H1 (cell line): ENCODE measurements at regions not wholly inside any gene's neighbourhood (a gene's known extent, or its start where the extent isn't known, plus 50 kb on each side); places are given as distances from the start of the nearest gene placed in this dataset.

ENCODE experiments used
- CTCF ChIA-PET: fragments of 300-600 bp; sonication (Branson Sonifier 250); formaldehyde crosslinking; loops from one replicate; lab custom pipeline; 2021; ENCODE audit not compliant: partially characterized antibody; lab: Charles Lee
- POLR2A ChIA-PET: fragments of 300-600 bp; sonication (Branson Sonifier 250); formaldehyde crosslinking; loops from one replicate; lab custom pipeline; 2021; ENCODE audit warnings: inconsistent platforms; ENCODE audit not compliant: partially characterized antibody; lab: Charles Lee
- DNase-seq, 2 experiments: peaks; one replicate each; pipeline versions ENCODE4 v3.0.0 to v3.0.0-alpha.2; 2010 to 2022; ENCODE audit warnings: low spot score in 2 of 2, low read depth in 1 of 2, mixed read lengths in 1 of 2
- FAIRE-seq: peaks from 2 replicates; lab custom pipeline; 2011; peaks lifted over from hg19 to GRCh38; lab: Jason Lieb, UNC
- H2AFZ ChIP-seq: 2 replicates; pipeline ENCODE4 v1.8.1; 2012; ENCODE audit warnings: low read length, inconsistent platforms
- H2AK5ac ChIP-seq: 2 replicates; pipeline ENCODE4 v1.6.1; 2013; ENCODE audit warnings: low read depth, low read length
- H2BK120ac ChIP-seq: replicated peaks from 2 replicates; pipeline ENCODE3; 2013; ENCODE audit warnings: low read depth, low read length, inconsistent platforms
- H2BK12ac ChIP-seq: 2 replicates; pipeline ENCODE4 v1.6.1; 2013; ENCODE audit warnings: low read depth, low read length
- H2BK15ac ChIP-seq: 2 replicates; pipeline ENCODE4 v1.6.1; 2013; ENCODE audit warnings: low read length
- H2BK20ac ChIP-seq: 2 replicates; pipeline ENCODE4 v1.6.1; 2013; ENCODE audit warnings: low read length
- H2BK5ac ChIP-seq: 2 replicates; pipeline ENCODE4 v1.6.1; 2013; ENCODE audit warnings: low read depth, low read length
- H3K14ac ChIP-seq: 2 replicates; pipeline ENCODE4 v1.6.1; 2013; ENCODE audit warnings: inconsistent platforms; ENCODE audit not compliant: insufficient read length
- H3K18ac ChIP-seq: 2 replicates; pipeline ENCODE4 v1.6.1; 2013; ENCODE audit warnings: low read length; ENCODE audit errors: extremely low read depth
- H3K23ac ChIP-seq: 2 replicates; pipeline ENCODE4 v1.6.1; 2013; ENCODE audit warnings: inconsistent platforms; ENCODE audit not compliant: insufficient read length
- H3K23me2 ChIP-seq: 2 replicates; pipeline ENCODE4 v1.6.1; 2013; ENCODE audit warnings: low read depth, low read length
- H3K27ac ChIP-seq: 2 replicates; pipeline ENCODE4 v1.6.1; 2011; ENCODE audit warnings: low read depth, low read length, inconsistent platforms
- H3K27me3 ChIP-seq, 4 experiments: replicated peaks in 1 of 4; 1 replicate in 1 of 4; 2 replicates in 3 of 4; pipeline versions ENCODE4 v1.6.1 to v1.8.1; 2011 to 2013; ENCODE audit warnings: low read length in 3 of 4, mild to moderate bottlenecking in 3 of 4, inconsistent platforms in 2 of 4, mixed read lengths in 2 of 4, moderate library complexity in 1 of 4; ENCODE audit not compliant: control insufficient read depth in 3 of 4, insufficient read depth in 3 of 4; ENCODE audit errors: extremely low read depth in 1 of 4
- H3K36me3 ChIP-seq, 4 experiments: 2 replicates each; pipeline versions ENCODE4 v1.6.1 to v1.8.1; 2011 to 2013; ENCODE audit warnings: mild to moderate bottlenecking in 4 of 4, low read length in 3 of 4, moderate library complexity in 2 of 4, control low read depth in 1 of 4, inconsistent platforms in 1 of 4; ENCODE audit not compliant: insufficient read depth in 4 of 4, control insufficient read depth in 2 of 4
- H3K4ac ChIP-seq: replicated peaks from 2 replicates; pipeline ENCODE3; 2013; ENCODE audit warnings: low read length, low read depth, mixed read lengths, inconsistent platforms; ENCODE audit not compliant: insufficient read length
- H3K4me1 ChIP-seq, 4 experiments: replicated peaks in 1 of 4; 1 replicate in 1 of 4; 2 replicates in 3 of 4; pipeline versions ENCODE4 v1.6.1 to v1.8.1; 2011 to 2013; ENCODE audit warnings: low read length in 3 of 4, inconsistent platforms in 2 of 4, mixed read lengths in 1 of 4; ENCODE audit not compliant: insufficient read depth in 4 of 4, control insufficient read depth in 3 of 4
- H3K4me2 ChIP-seq, 2 experiments: 2 replicates each; pipeline versions ENCODE4 v1.6.1 to v1.8.1; 2011 to 2013; ENCODE audit warnings: low read depth in 2 of 2, low read length in 2 of 2, control low read depth in 1 of 2, inconsistent platforms in 1 of 2, mild to moderate bottlenecking in 1 of 2; ENCODE audit not compliant: insufficient read depth in 1 of 2
- H3K4me3 ChIP-seq, 4 experiments: fragments of 200-600, 300-600 bp in 1 of 4; sonication (generic), shearing (Covaris generic), sonication (Bioruptor Twin) in 1 of 4; 2 replicates each; pipeline versions ENCODE4 v1.5.1 to v1.8.1; 2011 to 2016; ENCODE audit warnings: low read length in 4 of 4, low read depth in 3 of 4, control low read depth in 2 of 4, inconsistent platforms in 2 of 4, mild to moderate bottlenecking in 2 of 4, mixed read lengths in 1 of 4, moderate library complexity in 1 of 4; ENCODE audit not compliant: insufficient read depth in 2 of 4; ENCODE audit errors: extremely low read depth in 1 of 4
- H3K56ac ChIP-seq: replicated peaks from 2 replicates; pipeline ENCODE3; 2013; ENCODE audit warnings: low read depth, mild to moderate bottlenecking, mixed read lengths, low read length, inconsistent platforms; ENCODE audit not compliant: insufficient read length
- H3K79me1 ChIP-seq: 2 replicates; pipeline ENCODE4 v1.6.1; 2013; ENCODE audit warnings: low read depth, low read length, control low read depth
- H3K79me2 ChIP-seq, 2 experiments: 2 replicates each; pipeline versions ENCODE4 v1.6.1 to v1.8.1; 2012 to 2013; ENCODE audit warnings: low read length in 2 of 2, mild to moderate bottlenecking in 2 of 2, inconsistent platforms in 1 of 2; ENCODE audit not compliant: insufficient read depth in 2 of 2, control insufficient read depth in 1 of 2
- H3K9ac ChIP-seq, 4 experiments: replicated peaks in 1 of 4; 1 replicate in 1 of 4; 2 replicates in 3 of 4; pipeline versions ENCODE4 v1.6.1 to v1.8.1; 2011 to 2013; ENCODE audit warnings: low read depth in 3 of 4, low read length in 3 of 4, control low read depth in 2 of 4, mild to moderate bottlenecking in 2 of 4, moderate library complexity in 2 of 4, inconsistent platforms in 1 of 4; ENCODE audit errors: extremely low read depth in 1 of 4
- H3K9me3 ChIP-seq, 2 experiments: 2 replicates each; pipeline versions ENCODE4 v1.6.1 to v1.8.1; 2012 to 2013; ENCODE audit warnings: mild to moderate bottlenecking in 2 of 2, moderate library complexity in 2 of 2, control low read depth in 1 of 2, inconsistent platforms in 1 of 2, low read depth in 1 of 2, low read length in 1 of 2, mixed read lengths in 1 of 2; ENCODE audit not compliant: insufficient read depth in 2 of 2
- H4K20me1 ChIP-seq, 2 experiments: replicated peaks in 1 of 2; 2 replicates each; pipeline versions ENCODE3 to v1.8.1; 2011 to 2013; ENCODE audit warnings: inconsistent platforms in 2 of 2, low read length in 2 of 2, mild to moderate bottlenecking in 1 of 2; ENCODE audit not compliant: insufficient read depth in 2 of 2, control insufficient read depth in 1 of 2
- H4K5ac ChIP-seq: 2 replicates; pipeline ENCODE4 v1.6.1; 2013; ENCODE audit warnings: low read length, low read depth, mixed read lengths, inconsistent platforms; ENCODE audit not compliant: insufficient read length
- H4K8ac ChIP-seq: 2 replicates; pipeline ENCODE4 v1.8.0; 2013; ENCODE audit warnings: mild to moderate bottlenecking, moderate library complexity, low read length, inconsistent platforms; ENCODE audit not compliant: insufficient read depth; ENCODE audit errors: extremely low read depth
- H4K91ac ChIP-seq: replicated peaks from 2 replicates; pipeline ENCODE3; 2013; ENCODE audit warnings: low read length, mixed read lengths, inconsistent platforms; ENCODE audit not compliant: insufficient read length
- ASH2L ChIP-seq: fragments of 200-600, 300-600 bp; sonication (generic); IDR thresholded peaks from one replicate; pipeline ENCODE4 v1.7.1; 2017; ENCODE audit warnings: low read length
- CHD1 ChIP-seq: IDR thresholded peaks from 2 replicates; pipeline ENCODE4 v1.6.1; 2012; ENCODE audit warnings: low read depth, low read length, improper control_type of control experiment
- E2F6 ChIP-seq: IDR thresholded peaks from 2 replicates; pipeline ENCODE4 v1.6.1; 2012; ENCODE audit warnings: inconsistent platforms
- GTF2F1 ChIP-seq: IDR thresholded peaks from 2 replicates; pipeline ENCODE4 v1.6.1; 2012; ENCODE audit warnings: low read depth, low read length, improper control_type of control experiment, borderline replicate concordance
- KDM5A ChIP-seq: fragments of 200-600 bp; IDR thresholded peaks from 2 replicates; pipeline ENCODE4 v1.7.1; 2012; ENCODE audit warnings: mild to moderate bottlenecking, low read length, inconsistent platforms, mixed read lengths
- NRF1 ChIP-seq: IDR thresholded peaks from 2 replicates; pipeline ENCODE4 v1.6.1; 2011; ENCODE audit warnings: mild to moderate bottlenecking, low read depth, low read length, improper control_type of control experiment
- RNF2 ChIP-seq: fragments of 200-900, 300-1000 bp; sonication (generic); IDR thresholded peaks from 2 replicates; pipeline ENCODE4 v1.7.1; 2016; ENCODE audit warnings: borderline replicate concordance, low read depth, mild to moderate bottlenecking, antibody characterized with exemption, low read length; ENCODE audit not compliant: poor library complexity, severe bottlenecking; ENCODE audit errors: missing control alignments
- SIN3A ChIP-seq, 2 experiments: IDR thresholded peaks in 1 of 2; conservative IDR thresholded peaks in 1 of 2; 2 replicates each; pipeline ENCODE4 v1.6.1; 2011 to 2012; ENCODE audit warnings: low read length in 2 of 2, improper control_type of control experiment in 1 of 2, low read depth in 1 of 2, mild to moderate bottlenecking in 1 of 2
- TCF12 ChIP-seq: IDR thresholded peaks from 2 replicates; pipeline ENCODE4 v1.6.1; 2011; ENCODE audit warnings: low read depth, mild to moderate bottlenecking, low read length
- TEAD4 ChIP-seq: IDR thresholded peaks from 2 replicates; pipeline ENCODE4 v1.6.1; 2012; ENCODE audit warnings: low read depth, low read length, inconsistent platforms, mixed read lengths
- YY1 ChIP-seq: IDR thresholded peaks from 2 replicates; pipeline ENCODE4 v1.6.1; 2011; ENCODE audit warnings: low read depth, mild to moderate bottlenecking, low read length
- WGBS, 2 experiments: shearing (Covaris generic) in 1 of 2; methylation state at CpG; one replicate each; pipeline versions ENCODE4 v1.1.6 to v1.1.7; 2013 to 2015; ENCODE audit warnings: low lambda C conversion rate in 2 of 2, mixed read lengths in 2 of 2, inconsistent platforms in 1 of 2, low coverage in 1 of 2, missing lambda C conversion rate in 1 of 2; ENCODE audit not compliant: insufficient replicate concordance in 2 of 2, insufficient coverage in 1 of 2, insufficient read length in 1 of 2; ENCODE audit errors: extremely low coverage in 1 of 2, missing lambda C conversion rate in 1 of 2; 5-methylcytosine and 5-hydroxymethylcytosine counted together

GRCh38 chr11:23353611-23354010, 493.3 kb upstream of the CCDC179 start:
- Histone ChIP-seq H3K36me3 (no peaks in the 10 kb centered on the region), H3K4me3 (no peak overlapping the region), H4K5ac (no peak overlapping the region), H3K4me1 (no peaks in the 10 kb centered on the region), H4K91ac (no peak overlapping the region), H3K9me3 (no peaks in the 10 kb centered on the region), H3K23me2 (no peaks in the 10 kb centered on the region), H2BK12ac (no peak overlapping the region), H3K18ac (no peak overlapping the region), H2BK5ac (no peak overlapping the region), H2BK15ac (no peak overlapping the region), H3K27me3 (no peaks in the 10 kb centered on the region), H3K79me1 (no peaks in the 10 kb centered on the region), H3K79me2 (no peaks in the 10 kb centered on the region), H3K4ac (no peak overlapping the region), H3K4me2 (no peak overlapping the region), H3K27ac (no peak overlapping the region), H2AK5ac (no peak overlapping the region), H2BK120ac (no peak overlapping the region), H4K20me1 (no peaks in the 10 kb centered on the region), H3K23ac (no peak overlapping the region), H2BK20ac (no peak overlapping the region), H3K56ac (no peak overlapping the region), H3K14ac (no peak overlapping the region), H4K8ac (no peak overlapping the region), H3K9ac (no peak overlapping the region), H2AFZ (no peak overlapping the region)
- DNase-seq, result no peak
- TF ChIP-seq SIN3A (conservative IDR thresholded peaks at IDR 0.05 in 1 of 2, IDR thresholded peaks at IDR 0.05 in 1 of 2; ENCODE audit: low read depth in 1 of 2, low read length in 2 of 2), result no peak
- TF ChIP-seq GTF2F1, result no peak
- TF ChIP-seq ASH2L, result no peak
- TF ChIP-seq KDM5A, result no peak
- no peak for TF ChIP-seq TEAD4
- no peak for TF ChIP-seq CHD1
- no peak for TF ChIP-seq E2F6
- no peak for TF ChIP-seq NRF1
- TF ChIP-seq RNF2, result no peak
- no peak for TF ChIP-seq YY1
- no peak for TF ChIP-seq TCF12
- no peak for FAIRE-seq
- WGBS, 2 experiments, result 91% methylated on average over 2 of the region's 2 CpGs; no CpG with 5 or more reads in 1 of the 2 experiments
- ChIA-PET POLR2A (no interaction called here), CTCF (no interaction called here)
